ENCODE measurements at regions not wholly inside any gene's neighbourhood (a gene's known extent, or its start where the extent isn't known, plus 50 kb on each side); places are given as distances from the start of the nearest gene placed in this dataset.

DNA sequence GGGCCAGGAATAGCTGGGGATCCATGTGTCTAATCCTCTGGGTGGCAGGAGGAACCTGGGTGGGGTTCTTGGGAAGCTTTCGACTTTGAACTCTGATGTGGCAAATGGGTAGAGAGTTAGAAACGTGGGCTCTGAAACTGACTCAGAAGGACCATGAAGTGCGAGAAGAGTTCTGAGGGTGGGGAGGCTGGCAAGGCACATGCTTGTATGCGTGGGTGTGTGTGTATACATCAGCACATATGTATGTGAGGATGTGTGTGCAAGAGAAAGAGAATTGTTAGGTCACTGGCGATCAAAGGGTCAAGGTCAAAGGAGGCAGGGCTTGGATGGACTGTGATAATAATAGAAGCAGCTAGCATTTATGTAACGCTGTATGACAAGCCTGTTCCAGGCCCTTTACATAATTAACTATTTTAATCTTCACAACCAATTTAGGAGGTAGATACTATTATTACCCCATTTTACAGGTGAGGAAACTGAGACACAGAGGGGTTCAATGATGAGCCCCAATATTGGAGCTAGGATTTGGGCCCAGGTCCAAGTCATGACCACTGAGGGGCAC, 84.5 kb upstream of the POU3F1 start:
- H3K27ac ChIP-seq: no peak overlapping the region
- DNase-seq: no peak
- no peaks in the 10 kb centered on the region for H3K9me3 ChIP-seq (ENCODE audit: insufficient read depth, low read depth)
- H3K4me3 ChIP-seq: no peak overlapping the region
- peaks cover 5% of the 10 kb centered on the region; the same call in 1 of the 2 replicates for H3F3A ChIP-seq (ENCODE audit: insufficient read depth, low read depth)
- H3K9me2 ChIP-seq (ENCODE audit: insufficient read depth): no peaks in the 10 kb centered on the region
- CTCF ChIA-PET: interaction anchor here (0.5 kb wide), 2 partner anchors 173 to 916 kb away, joined by 3 to 8 read pairs; no protein-coding TSS in a partner anchor
- H3K36me3 ChIP-seq (ENCODE audit: low read depth): no peaks in the 10 kb centered on the region
- no peak overlapping the region for H2AFZ ChIP-seq
- POLR2A ChIA-PET (ENCODE audit: unreplicated experiment): interaction anchor here (0.6 kb wide), 1 partner anchor 67 kb away, joined by 6 read pairs; no protein-coding TSS in a partner anchor
- TF ChIP-seq, protein P1, sequence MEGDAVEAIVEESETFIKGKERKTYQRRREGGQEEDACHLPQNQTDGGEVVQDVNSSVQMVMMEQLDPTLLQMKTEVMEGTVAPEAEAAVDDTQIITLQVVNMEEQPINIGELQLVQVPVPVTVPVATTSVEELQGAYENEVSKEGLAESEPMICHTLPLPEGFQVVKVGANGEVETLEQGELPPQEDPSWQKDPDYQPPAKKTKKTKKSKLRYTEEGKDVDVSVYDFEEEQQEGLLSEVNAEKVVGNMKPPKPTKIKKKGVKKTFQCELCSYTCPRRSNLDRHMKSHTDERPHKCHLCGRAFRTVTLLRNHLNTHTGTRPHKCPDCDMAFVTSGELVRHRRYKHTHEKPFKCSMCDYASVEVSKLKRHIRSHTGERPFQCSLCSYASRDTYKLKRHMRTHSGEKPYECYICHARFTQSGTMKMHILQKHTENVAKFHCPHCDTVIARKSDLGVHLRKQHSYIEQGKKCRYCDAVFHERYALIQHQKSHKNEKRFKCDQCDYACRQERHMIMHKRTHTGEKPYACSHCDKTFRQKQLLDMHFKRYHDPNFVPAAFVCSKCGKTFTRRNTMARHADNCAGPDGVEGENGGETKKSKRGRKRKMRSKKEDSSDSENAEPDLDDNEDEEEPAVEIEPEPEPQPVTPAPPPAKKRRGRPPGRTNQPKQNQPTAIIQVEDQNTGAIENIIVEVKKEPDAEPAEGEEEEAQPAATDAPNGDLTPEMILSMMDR (conservative IDR thresholded peaks at IDR 0.05): no peak
- no peak for TF ChIP-seq EZH2 (IDR thresholded peaks at IDR 0.05; ENCODE audit: low read depth)
- no peaks in the 10 kb centered on the region for H3K79me2 ChIP-seq (ENCODE audit: low read depth)
- no TSS peak for BruUV-seq (replicated peaks)
- peaks cover 28% of the 10 kb centered on the region for H3K4me1 ChIP-seq (replicated peaks; ENCODE audit: insufficient read depth)
- H3K27me3 ChIP-seq (ENCODE audit: insufficient read depth, low read depth): no peaks in the 10 kb centered on the region
- no peaks in the 10 kb centered on the region for H4K20me1 ChIP-seq (ENCODE audit: insufficient read depth)
- no peak overlapping the region for H3K4me2 ChIP-seq
- intact Hi-C loops (cut with micrococcal nuclease; ENCODE audit: unreplicated experiment): loop anchor here (10.0 kb wide), 2 partner anchors 656 to 824 kb away; partner anchors contain the start of gene ZC3H12A

- no peak overlapping the region for H3K4me3 ChIP-seq
- no peaks in the 10 kb centered on the region for H4K20me1 ChIP-seq (ENCODE audit: insufficient read depth)
- H3K79me2 ChIP-seq (ENCODE audit: low read depth): no peaks in the 10 kb centered on the region
- H3F3A ChIP-seq (ENCODE audit: insufficient read depth, low read depth): peaks cover 5% of the 10 kb centered on the region; the same call in 1 of the 2 replicates
- ChIA-PET CTCF (interaction anchor here (0.6 to 0.8 kb wide), 3 partner anchors 15 to 829 kb away, joined by 3 to 4 read pairs (median 3); no protein-coding TSS in a partner anchor), POLR2A (ENCODE audit: unreplicated experiment) (interaction anchor here (0.6 to 1.5 kb wide), 2 partner anchors 9 to 829 kb away, joined by 3 to 8 read pairs; no protein-coding TSS in a partner anchor)
- BruUV-seq (replicated peaks): no TSS peak
- H3K4me1 ChIP-seq (replicated peaks; ENCODE audit: insufficient read depth): peaks cover 40% of the 10 kb centered on the region
- H3K4me2 ChIP-seq: no peak overlapping the region
- H3K9me3 ChIP-seq (ENCODE audit: insufficient read depth, low read depth): no peaks in the 10 kb centered on the region
- no peak for DNase-seq
- no peak for TF ChIP-seq EZH2 (IDR thresholded peaks at IDR 0.05; ENCODE audit: low read depth)
- TF ChIP-seq, protein P1 (conservative IDR thresholded peaks at IDR 0.05): no peak
- intact Hi-C loops (cut with micrococcal nuclease; ENCODE audit: unreplicated experiment): loop anchor here (10.0 kb wide), 2 partner anchors 655 to 825 kb away; partner anchors contain the start of gene ZC3H12A
- H3K36me3 ChIP-seq (ENCODE audit: low read depth): no peaks in the 10 kb centered on the region
- no peaks in the 10 kb centered on the region for H3K9me2 ChIP-seq (ENCODE audit: insufficient read depth)
- no peak overlapping the region for H3K27ac ChIP-seq
- H3K27me3 ChIP-seq (ENCODE audit: insufficient read depth, low read depth): no peaks in the 10 kb centered on the region
- H2AFZ ChIP-seq: no peak overlapping the region
These were observed 83.4 kb upstream of the POU3F1 start for GRCh38 chr1:38129971-38130370.

DNA sequence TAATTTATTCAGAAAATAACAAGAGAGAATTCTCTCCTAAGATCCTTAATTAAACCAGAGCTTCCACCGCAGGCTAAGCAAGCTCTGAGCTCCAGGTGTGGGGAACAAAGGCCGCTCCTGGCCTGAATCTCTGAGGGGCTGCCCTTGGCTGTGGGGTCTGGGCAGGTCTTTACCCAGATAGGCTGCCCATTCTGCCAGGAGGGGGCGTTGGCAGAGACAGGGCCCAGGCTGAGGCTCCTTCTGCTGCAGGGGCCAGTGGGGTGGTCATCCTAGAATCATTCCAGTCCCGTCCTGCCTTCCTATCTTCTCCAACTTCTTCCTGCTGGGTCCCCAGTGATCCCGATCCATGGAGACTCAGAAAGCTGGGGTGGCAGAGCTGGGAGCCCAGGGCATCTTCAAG, 82.9 kb upstream of the POU3F1 start:
- Histone ChIP-seq H3K9me2 (ENCODE audit: insufficient read depth) (no peaks in the 10 kb centered on the region), H3K9me3 (ENCODE audit: insufficient read depth, low read depth) (no peaks in the 10 kb centered on the region), H3F3A (ENCODE audit: insufficient read depth, low read depth) (peaks cover 5% of the 10 kb centered on the region; the same call in 1 of the 2 replicates), H3K4me3 (no peak overlapping the region), H3K36me3 (ENCODE audit: low read depth) (no peaks in the 10 kb centered on the region), H3K27ac (no peak overlapping the region), H3K79me2 (ENCODE audit: low read depth) (no peaks in the 10 kb centered on the region), H2AFZ (no peak overlapping the region), H3K4me1 (replicated peaks; ENCODE audit: insufficient read depth) (peaks cover 44% of the 10 kb centered on the region), H3K4me2 (no peak overlapping the region), H4K20me1 (ENCODE audit: insufficient read depth) (no peaks in the 10 kb centered on the region), H3K27me3 (ENCODE audit: insufficient read depth, low read depth) (no peaks in the 10 kb centered on the region)
- ChIA-PET POLR2A (ENCODE audit: unreplicated experiment) (interaction anchor here (1.5 kb wide), 1 partner anchor 9 kb away, joined by 8 read pairs; no protein-coding TSS in a partner anchor), CTCF (interaction anchor here (0.6 to 0.8 kb wide), 2 partner anchors 15 to 148 kb away, joined by 3 to 4 read pairs; no protein-coding TSS in a partner anchor)
- TF ChIP-seq EZH2 (IDR thresholded peaks at IDR 0.05; ENCODE audit: low read depth): no peak
- TF ChIP-seq, protein P1 (conservative IDR thresholded peaks at IDR 0.05): no peak; the same call in 1 of the 2 replicates
- intact Hi-C loops (cut with micrococcal nuclease; ENCODE audit: unreplicated experiment): no loop called here
- no peak for DNase-seq
- BruUV-seq (replicated peaks): no TSS peak

All from PC-9 (cell line).